ENCODE measurements at regions not wholly inside any gene's neighbourhood (a gene's known extent, or its start where the extent isn't known, plus 50 kb on each side); places are given as distances from the start of the nearest gene placed in this dataset.

DNA sequence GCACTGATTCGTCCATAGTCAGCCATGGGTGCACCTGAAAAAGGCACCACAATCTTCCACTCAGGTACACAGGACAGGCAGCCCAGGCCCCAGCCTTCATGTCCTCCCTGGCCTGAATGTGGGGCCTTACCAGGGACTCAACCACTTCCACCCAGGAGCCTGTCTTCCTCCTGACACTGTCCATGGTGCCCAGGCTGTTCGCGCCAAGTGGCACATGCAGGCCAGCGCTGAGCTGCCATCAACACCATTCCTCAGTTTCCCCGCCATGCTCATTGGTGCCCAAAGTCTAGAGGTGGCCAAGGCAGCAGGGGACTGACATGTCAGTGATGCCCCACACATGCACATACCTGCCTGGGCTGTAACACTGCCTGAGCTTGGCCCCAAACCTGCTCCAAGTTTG lies 322.2 kb upstream of the POU3F4 start:
- Histone ChIP-seq H3K9me3 (ENCODE audit: control insufficient read depth in 1 of 2, low read length in 2 of 2) (no peaks in the 10 kb centered on the region), H3K36me3 (ENCODE audit: insufficient read depth, low read length) (no peaks in the 10 kb centered on the region), H3K27me3 (ENCODE audit: insufficient read depth, low read length) (no peaks in the 10 kb centered on the region), H3K4me1 (ENCODE audit: insufficient read depth, low read length) (no peaks in the 10 kb centered on the region), H3K27ac (ENCODE audit: low read depth, low read length) (no peak overlapping the region), H3K4me3 (ENCODE audit: low read length in 2 of 2) (no peak overlapping the region)
- H3K4me3 Mint-ChIP-seq = no peak overlapping the region
- ChIA-PET POLR2A (ENCODE audit: partially characterized antibody) (no interaction called here), CTCF (ENCODE audit: partially characterized antibody) (no interaction called here)
- no peak for DNase-seq
- H3K4me1 Mint-ChIP-seq = no peaks in the 10 kb centered on the region
- H3K27me3 Mint-ChIP-seq = no peaks in the 10 kb centered on the region
- no peak overlapping the region for H3K27ac Mint-ChIP-seq
- H3K9me3 Mint-ChIP-seq = peaks cover 0 to 4% (median 0%) of the 10 kb centered on the region in 8 donors
- H3K36me3 Mint-ChIP-seq = no peaks in the 10 kb centered on the region
- intact Hi-C loops (cut with micrococcal nuclease) = no loop called here

DNA sequence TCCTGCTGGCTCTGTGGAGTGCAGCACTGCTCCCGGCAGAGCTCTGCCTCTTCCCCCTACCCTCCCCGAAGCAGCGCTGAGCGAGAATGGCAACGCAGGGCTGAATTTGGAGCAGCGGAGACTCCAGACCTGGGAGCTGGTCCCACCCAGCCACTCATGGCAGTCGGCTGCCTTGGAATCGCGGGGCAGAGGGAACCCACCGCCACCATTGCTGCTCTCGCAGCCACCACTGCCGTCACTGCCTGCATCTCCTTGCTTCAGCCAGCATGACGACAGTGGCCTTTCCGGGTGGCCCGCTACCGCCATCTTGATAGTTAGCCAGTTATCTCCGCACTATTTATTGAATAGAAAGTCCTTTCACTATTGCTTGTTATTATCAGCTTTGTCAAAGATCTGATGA lies 321.5 kb upstream of the POU3F4 start:
- no peak overlapping the region for H3K27ac Mint-ChIP-seq
- Histone ChIP-seq H3K27ac (ENCODE audit: low read depth, low read length) (no peak overlapping the region), H3K9me3 (ENCODE audit: control insufficient read depth in 1 of 2, low read length in 2 of 2) (no peaks in the 10 kb centered on the region), H3K4me1 (ENCODE audit: insufficient read depth, low read length) (no peaks in the 10 kb centered on the region), H3K36me3 (ENCODE audit: insufficient read depth, low read length) (no peaks in the 10 kb centered on the region), H3K4me3 (ENCODE audit: low read length in 2 of 2) (no peak overlapping the region), H3K27me3 (ENCODE audit: insufficient read depth, low read length) (no peaks in the 10 kb centered on the region)
- ChIA-PET CTCF (ENCODE audit: partially characterized antibody) (no interaction called here), POLR2A (ENCODE audit: partially characterized antibody) (no interaction called here)
- peaks cover 0 to 4% (median 0%) of the 10 kb centered on the region in 8 donors for H3K9me3 Mint-ChIP-seq
- H3K4me3 Mint-ChIP-seq = no peak overlapping the region
- no peaks in the 10 kb centered on the region for H3K36me3 Mint-ChIP-seq
- DNase-seq = no peak
- no peaks in the 10 kb centered on the region for H3K27me3 Mint-ChIP-seq
- intact Hi-C loops (cut with micrococcal nuclease) = no loop called here
- H3K4me1 Mint-ChIP-seq = no peaks in the 10 kb centered on the region
